OCI-LY7 (cell line): ENCODE measurements at regions not wholly inside any gene's neighbourhood (a gene's known extent, or its start where the extent isn't known, plus 50 kb on each side); places are given as distances from the start of the nearest gene placed in this dataset.

ENCODE experiments used
- BruUV-seq: library from RNA; stranded (reverse); fragments of 400-500 nt; replicated peaks from 2 replicates; lab custom pipeline; 2021; lab: Mats Ljungman, UMichigan
- CTCF ChIA-PET: fragments of 300-600 bp; sonication (Branson Sonifier 250); formaldehyde crosslinking; loops from one replicate; lab custom pipeline; 2022; ENCODE audit warnings: antibody characterized with exemption; ENCODE audit not compliant: unreplicated experiment; lab: Charles Lee
- POLR2A ChIA-PET: fragments of 300-600 bp; sonication (Branson Sonifier 250); formaldehyde crosslinking; loops from one replicate; lab custom pipeline; 2022; ENCODE audit warnings: antibody characterized with exemption; lab: Charles Lee
- DNase-seq: peaks from one replicate; pipeline ENCODE4 v3.0.0-alpha.2; 2015; ENCODE audit warnings: low spot score
- H2AFZ ChIP-seq: fragments of 200-600 bp; sonication (generic), shearing (Covaris generic); 2 replicates; pipeline ENCODE4 v1.6.1; 2014; ENCODE audit warnings: mild to moderate bottlenecking, antibody characterized with exemption, low read length, moderate library complexity
- H3K27ac ChIP-seq: fragments of 200-600 bp; sonication (generic); 2 replicates; pipeline ENCODE4 v1.5.1; 2014; ENCODE audit warnings: mixed run types, low read depth, mild to moderate bottlenecking, moderate library complexity, low read length, inconsistent platforms; ENCODE audit not compliant: poor library complexity, severe bottlenecking
- H3K36me3 ChIP-seq: fragments of 200-600 bp; sonication (generic); 2 replicates; pipeline ENCODE4 v1.6.1; 2014; ENCODE audit warnings: mild to moderate bottlenecking, antibody characterized with exemption, low read length, moderate library complexity, mixed read lengths; ENCODE audit not compliant: insufficient read depth
- H3K4me1 ChIP-seq: fragments of 200-600 bp; sonication (generic); 2 replicates; pipeline ENCODE4 v1.5.1; 2014; ENCODE audit warnings: mild to moderate bottlenecking, low read length; ENCODE audit not compliant: insufficient read depth, poor library complexity, severe bottlenecking
- H3K4me2 ChIP-seq: fragments of 200-600 bp; sonication (generic); 2 replicates; pipeline ENCODE4 v1.6.1; 2014; ENCODE audit warnings: mild to moderate bottlenecking, low read length
- H3K4me3 ChIP-seq: fragments of 200-600 bp; sonication (generic); 2 replicates; pipeline ENCODE4 v1.5.1; 2014; ENCODE audit warnings: mild to moderate bottlenecking, low read depth, low read length; ENCODE audit not compliant: poor library complexity, severe bottlenecking
- H3K79me2 ChIP-seq: fragments of 200-600 bp; sonication (generic); 2 replicates; pipeline ENCODE4 v1.6.1; 2016; ENCODE audit warnings: low read depth, mild to moderate bottlenecking, low read length, moderate library complexity, mixed read lengths; ENCODE audit not compliant: insufficient read depth
- H3K9me2 ChIP-seq: fragments of 200-600 bp; sonication (generic); 2 replicates; pipeline ENCODE4 v1.6.1; 2016; ENCODE audit warnings: mild to moderate bottlenecking, low read length, mixed read lengths; ENCODE audit not compliant: insufficient read depth
- H3K9me3 ChIP-seq: fragments of 200-600 bp; sonication (generic); 2 replicates; pipeline ENCODE4 v1.6.1; 2014; ENCODE audit warnings: mild to moderate bottlenecking, mixed run types, low read length, mixed read lengths
- H4K20me1 ChIP-seq: fragments of 200-600 bp; sonication (generic); 2 replicates; pipeline ENCODE4 v1.6.1; 2014; ENCODE audit warnings: mild to moderate bottlenecking, antibody characterized with exemption, low read length, moderate library complexity, mixed read lengths; ENCODE audit not compliant: insufficient read depth
- EZH2phosphoT487 ChIP-seq: fragments of 200-600 bp; sonication (generic); IDR thresholded peaks from 2 replicates; pipeline ENCODE4 v1.6.1; 2018; ENCODE audit warnings: low read depth, borderline replicate concordance, mild to moderate bottlenecking, mixed run types, antibody characterized with exemption, low read length, moderate library complexity, mixed read lengths
- intact Hi-C: fragments of 100-400 bp; cut with micrococcal nuclease; formaldehyde crosslinking; loops from one replicate; pipeline ENCODE4 v1.10.0; 2022; ENCODE audit not compliant: unreplicated experiment
- TF ChIP-seq, protein P1 (sequence below): fragments of 200-600 bp; sonication (generic); conservative IDR thresholded peaks from 2 replicates; pipeline ENCODE4 v1.5.1; 2014; ENCODE audit warnings: mild to moderate bottlenecking, antibody characterized with exemption, low read length, moderate library complexity, mixed read lengths

DNA sequence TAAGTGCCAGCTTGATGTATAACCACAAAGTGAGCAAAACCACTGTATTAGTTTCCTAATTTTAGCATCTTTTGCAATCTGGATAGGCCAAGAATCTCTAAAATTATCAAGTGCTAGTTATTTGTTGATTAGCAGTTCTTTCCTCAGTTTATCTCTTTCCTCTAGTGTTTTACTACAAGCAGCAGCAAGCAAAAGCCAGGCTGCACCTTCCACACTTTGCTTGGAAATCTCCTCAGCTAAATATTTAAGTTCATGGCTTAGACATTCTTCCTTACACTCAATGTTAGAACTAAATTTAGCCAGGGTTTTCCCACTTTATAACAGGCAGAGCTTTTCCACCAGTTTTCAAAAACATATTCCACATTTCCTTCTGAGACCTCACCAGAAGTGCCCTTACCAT is 85.7 kb upstream of the BMPER start:
- ChIA-PET CTCF (no interaction called here), POLR2A (no interaction called here)
- no peaks in the 10 kb centered on the region for H3K4me1 ChIP-seq
- H2AFZ ChIP-seq, result no peak overlapping the region
- H3K79me2 ChIP-seq, result no peaks in the 10 kb centered on the region
- no peak for TF ChIP-seq EZH2phosphoT487
- TF ChIP-seq, protein P1, sequence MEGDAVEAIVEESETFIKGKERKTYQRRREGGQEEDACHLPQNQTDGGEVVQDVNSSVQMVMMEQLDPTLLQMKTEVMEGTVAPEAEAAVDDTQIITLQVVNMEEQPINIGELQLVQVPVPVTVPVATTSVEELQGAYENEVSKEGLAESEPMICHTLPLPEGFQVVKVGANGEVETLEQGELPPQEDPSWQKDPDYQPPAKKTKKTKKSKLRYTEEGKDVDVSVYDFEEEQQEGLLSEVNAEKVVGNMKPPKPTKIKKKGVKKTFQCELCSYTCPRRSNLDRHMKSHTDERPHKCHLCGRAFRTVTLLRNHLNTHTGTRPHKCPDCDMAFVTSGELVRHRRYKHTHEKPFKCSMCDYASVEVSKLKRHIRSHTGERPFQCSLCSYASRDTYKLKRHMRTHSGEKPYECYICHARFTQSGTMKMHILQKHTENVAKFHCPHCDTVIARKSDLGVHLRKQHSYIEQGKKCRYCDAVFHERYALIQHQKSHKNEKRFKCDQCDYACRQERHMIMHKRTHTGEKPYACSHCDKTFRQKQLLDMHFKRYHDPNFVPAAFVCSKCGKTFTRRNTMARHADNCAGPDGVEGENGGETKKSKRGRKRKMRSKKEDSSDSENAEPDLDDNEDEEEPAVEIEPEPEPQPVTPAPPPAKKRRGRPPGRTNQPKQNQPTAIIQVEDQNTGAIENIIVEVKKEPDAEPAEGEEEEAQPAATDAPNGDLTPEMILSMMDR, result no peak
- intact Hi-C loops, result no loop called here
- no peaks in the 10 kb centered on the region for H4K20me1 ChIP-seq
- no peaks in the 10 kb centered on the region for H3K9me2 ChIP-seq
- no peak overlapping the region for H3K27ac ChIP-seq
- H3K4me3 ChIP-seq, result no peak overlapping the region
- no peaks in the 10 kb centered on the region for H3K36me3 ChIP-seq
- BruUV-seq, result no TSS peak
- H3K9me3 ChIP-seq, result no peaks in the 10 kb centered on the region
- no peak overlapping the region for H3K4me2 ChIP-seq
- no peak for DNase-seq

DNA sequence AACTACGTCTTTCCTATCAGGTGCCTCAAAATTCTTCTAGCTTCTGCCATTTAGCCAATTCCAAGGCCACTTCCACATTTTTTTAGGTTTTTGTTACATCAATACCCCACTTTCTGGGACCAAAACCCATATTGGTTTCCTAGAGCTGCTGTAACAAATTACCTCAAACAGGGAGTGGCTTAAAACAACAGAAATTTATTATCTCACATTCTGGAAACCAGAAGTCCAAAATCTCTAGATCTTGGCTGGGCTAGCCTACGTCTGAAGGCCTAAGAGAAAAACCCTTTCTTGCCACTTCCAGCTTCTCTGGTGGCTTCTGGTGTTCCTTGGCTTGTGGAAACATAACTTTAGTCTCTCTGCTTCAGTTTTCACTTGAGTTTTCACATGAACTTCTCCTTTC is 85.1 kb upstream of the BMPER start:
- intact Hi-C loops, result no loop called here
- TF ChIP-seq EZH2phosphoT487, result no peak
- TF ChIP-seq, protein P1, result no peak

DNA sequence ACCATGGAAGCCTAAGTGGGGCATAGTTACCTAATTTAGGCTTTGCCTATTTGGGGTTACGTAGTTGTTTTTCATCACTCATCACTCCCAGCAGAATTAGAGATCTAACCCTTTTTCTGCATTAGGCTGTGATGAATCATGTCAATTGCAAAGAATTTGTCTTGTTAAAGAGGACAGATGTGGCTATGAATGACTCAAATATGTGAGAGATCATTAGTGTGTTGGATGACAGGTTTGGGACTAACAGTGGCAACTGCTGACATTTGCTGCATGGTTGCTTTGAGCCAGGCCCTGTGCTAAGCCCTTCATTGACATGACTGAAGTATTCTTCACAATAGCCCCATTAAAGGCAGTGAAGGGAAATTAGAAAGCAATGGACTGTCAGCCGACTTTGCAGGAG is 83.4 kb upstream of the BMPER start:
- H3K79me2 ChIP-seq, result no peaks in the 10 kb centered on the region
- H3K27ac ChIP-seq, result no peak overlapping the region
- intact Hi-C loops, result no loop called here
- BruUV-seq, result no TSS peak
- CTCF ChIA-PET, result no interaction called here
- H3K9me2 ChIP-seq, result no peaks in the 10 kb centered on the region
- H3K9me3 ChIP-seq, result no peaks in the 10 kb centered on the region
- TF ChIP-seq, protein P1, result no peak
- no peak for TF ChIP-seq EZH2phosphoT487
- DNase-seq, result no peak
- POLR2A ChIA-PET, result interaction anchor here (1.5 kb wide), 1 partner anchor 21 kb away, joined by 3 read pairs; no protein-coding TSS in a partner anchor
- H4K20me1 ChIP-seq, result no peaks in the 10 kb centered on the region
- H3K4me1 ChIP-seq, result no peaks in the 10 kb centered on the region
- H3K36me3 ChIP-seq, result no peaks in the 10 kb centered on the region
- no peak overlapping the region for H3K4me3 ChIP-seq
- H2AFZ ChIP-seq, result no peak overlapping the region
- H3K4me2 ChIP-seq, result no peak overlapping the region

More for the DNA sequence above, 85.1 kb upstream of the BMPER start:
- H2AFZ ChIP-seq, result no peak overlapping the region
- BruUV-seq, result no TSS peak
- no peak overlapping the region for H3K4me3 ChIP-seq
- H3K4me2 ChIP-seq, result no peak overlapping the region
- no peaks in the 10 kb centered on the region for H4K20me1 ChIP-seq
- DNase-seq, result no peak
- H3K36me3 ChIP-seq, result no peaks in the 10 kb centered on the region
- ChIA-PET CTCF (no interaction called here), POLR2A (no interaction called here)
- H3K9me3 ChIP-seq, result no peaks in the 10 kb centered on the region
- H3K79me2 ChIP-seq, result no peaks in the 10 kb centered on the region
- H3K27ac ChIP-seq, result no peak overlapping the region
- no peaks in the 10 kb centered on the region for H3K4me1 ChIP-seq
- no peaks in the 10 kb centered on the region for H3K9me2 ChIP-seq
